ENCODE measurements at regions not wholly inside any gene's neighbourhood (a gene's known extent, or its start where the extent isn't known, plus 50 kb on each side); places are given as distances from the start of the nearest gene placed in this dataset.

DNA sequence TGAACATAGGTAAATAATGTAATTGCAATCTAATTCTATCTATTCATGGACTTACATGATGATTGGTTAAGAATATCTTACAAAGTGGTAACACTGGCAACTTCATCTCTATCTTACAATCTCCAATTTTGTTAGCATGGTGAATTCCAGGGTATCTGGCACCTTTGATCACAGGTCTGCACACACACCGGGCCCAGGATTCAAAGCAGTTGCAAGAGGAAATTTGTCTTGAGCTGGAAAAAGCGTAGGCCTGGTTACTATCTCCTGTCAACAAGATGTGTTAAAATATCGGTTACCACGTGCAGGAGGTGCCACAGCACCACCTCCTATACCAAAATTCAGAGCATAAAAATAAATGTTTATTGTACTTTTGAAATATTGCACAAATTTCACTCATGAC is 2428.4 kb downstream of the PCDH9 start:
- TF ChIP-seq, protein P1, sequence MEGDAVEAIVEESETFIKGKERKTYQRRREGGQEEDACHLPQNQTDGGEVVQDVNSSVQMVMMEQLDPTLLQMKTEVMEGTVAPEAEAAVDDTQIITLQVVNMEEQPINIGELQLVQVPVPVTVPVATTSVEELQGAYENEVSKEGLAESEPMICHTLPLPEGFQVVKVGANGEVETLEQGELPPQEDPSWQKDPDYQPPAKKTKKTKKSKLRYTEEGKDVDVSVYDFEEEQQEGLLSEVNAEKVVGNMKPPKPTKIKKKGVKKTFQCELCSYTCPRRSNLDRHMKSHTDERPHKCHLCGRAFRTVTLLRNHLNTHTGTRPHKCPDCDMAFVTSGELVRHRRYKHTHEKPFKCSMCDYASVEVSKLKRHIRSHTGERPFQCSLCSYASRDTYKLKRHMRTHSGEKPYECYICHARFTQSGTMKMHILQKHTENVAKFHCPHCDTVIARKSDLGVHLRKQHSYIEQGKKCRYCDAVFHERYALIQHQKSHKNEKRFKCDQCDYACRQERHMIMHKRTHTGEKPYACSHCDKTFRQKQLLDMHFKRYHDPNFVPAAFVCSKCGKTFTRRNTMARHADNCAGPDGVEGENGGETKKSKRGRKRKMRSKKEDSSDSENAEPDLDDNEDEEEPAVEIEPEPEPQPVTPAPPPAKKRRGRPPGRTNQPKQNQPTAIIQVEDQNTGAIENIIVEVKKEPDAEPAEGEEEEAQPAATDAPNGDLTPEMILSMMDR (IDR thresholded peaks at IDR 0.05 in 2 of 3, conservative IDR thresholded peaks at IDR 0.05 in 1 of 3; ENCODE audit: borderline replicate concordance in 1 of 3, insufficient read depth in 1 of 3, low read depth in 2 of 3, low read length in 2 of 3) = no peak
- TF ChIP-seq POLR2A (IDR thresholded peaks at IDR 0.05; ENCODE audit: borderline replicate concordance, extremely low read depth, insufficient read depth, insufficient read length) (no peak), POLR2AphosphoS5 (IDR thresholded peaks at IDR 0.05; ENCODE audit: low read depth, low read length) (no peak), JUND (IDR thresholded peaks at IDR 0.05) (no peak), YY1 (IDR thresholded peaks at IDR 0.05; ENCODE audit: extremely low read depth, insufficient replicate concordance, low read depth, low read length) (no peak), EZH2phosphoT487 (IDR thresholded peaks at IDR 0.05; ENCODE audit: borderline replicate concordance) (no peak), ZFX (IDR thresholded peaks at IDR 0.05) (no peak), EZH2 (IDR thresholded peaks at IDR 0.05) (no peak), SP1 (IDR thresholded peaks at IDR 0.05; ENCODE audit: low read depth) (no peak), CEBPB (IDR thresholded peaks at IDR 0.05; ENCODE audit: low read depth) (no peak), RAD21 (IDR thresholded peaks at IDR 0.05; ENCODE audit: low read depth) (no peak), TCF7L2 (IDR thresholded peaks at IDR 0.05; ENCODE audit: borderline replicate concordance, extremely low read depth, insufficient read depth, insufficient read length) (no peak)
- TF ChIP-seq, protein P2, sequence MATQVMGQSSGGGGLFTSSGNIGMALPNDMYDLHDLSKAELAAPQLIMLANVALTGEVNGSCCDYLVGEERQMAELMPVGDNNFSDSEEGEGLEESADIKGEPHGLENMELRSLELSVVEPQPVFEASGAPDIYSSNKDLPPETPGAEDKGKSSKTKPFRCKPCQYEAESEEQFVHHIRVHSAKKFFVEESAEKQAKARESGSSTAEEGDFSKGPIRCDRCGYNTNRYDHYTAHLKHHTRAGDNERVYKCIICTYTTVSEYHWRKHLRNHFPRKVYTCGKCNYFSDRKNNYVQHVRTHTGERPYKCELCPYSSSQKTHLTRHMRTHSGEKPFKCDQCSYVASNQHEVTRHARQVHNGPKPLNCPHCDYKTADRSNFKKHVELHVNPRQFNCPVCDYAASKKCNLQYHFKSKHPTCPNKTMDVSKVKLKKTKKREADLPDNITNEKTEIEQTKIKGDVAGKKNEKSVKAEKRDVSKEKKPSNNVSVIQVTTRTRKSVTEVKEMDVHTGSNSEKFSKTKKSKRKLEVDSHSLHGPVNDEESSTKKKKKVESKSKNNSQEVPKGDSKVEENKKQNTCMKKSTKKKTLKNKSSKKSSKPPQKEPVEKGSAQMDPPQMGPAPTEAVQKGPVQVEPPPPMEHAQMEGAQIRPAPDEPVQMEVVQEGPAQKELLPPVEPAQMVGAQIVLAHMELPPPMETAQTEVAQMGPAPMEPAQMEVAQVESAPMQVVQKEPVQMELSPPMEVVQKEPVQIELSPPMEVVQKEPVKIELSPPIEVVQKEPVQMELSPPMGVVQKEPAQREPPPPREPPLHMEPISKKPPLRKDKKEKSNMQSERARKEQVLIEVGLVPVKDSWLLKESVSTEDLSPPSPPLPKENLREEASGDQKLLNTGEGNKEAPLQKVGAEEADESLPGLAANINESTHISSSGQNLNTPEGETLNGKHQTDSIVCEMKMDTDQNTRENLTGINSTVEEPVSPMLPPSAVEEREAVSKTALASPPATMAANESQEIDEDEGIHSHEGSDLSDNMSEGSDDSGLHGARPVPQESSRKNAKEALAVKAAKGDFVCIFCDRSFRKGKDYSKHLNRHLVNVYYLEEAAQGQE (IDR thresholded peaks at IDR 0.05; ENCODE audit: low read depth) = no peak
- TF ChIP-seq, protein P3, sequence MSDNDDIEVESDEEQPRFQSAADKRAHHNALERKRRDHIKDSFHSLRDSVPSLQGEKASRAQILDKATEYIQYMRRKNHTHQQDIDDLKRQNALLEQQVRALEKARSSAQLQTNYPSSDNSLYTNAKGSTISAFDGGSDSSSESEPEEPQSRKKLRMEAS (IDR thresholded peaks at IDR 0.05) = no peak

All from HCT116 (cell line).